CD4-positive, alpha-beta memory T cell (primary cell): ENCODE measurements at regions not wholly inside any gene's neighbourhood (a gene's known extent, or its start where the extent isn't known, plus 50 kb on each side); places are given as distances from the start of the nearest gene placed in this dataset.

Source experiments
- CTCF ChIA-PET: fragments of 350-600 bp; sonication (Branson Sonifier 250); formaldehyde crosslinking; loops from one replicate; lab custom pipeline; 2021; ENCODE audit warnings: inconsistent platforms; ENCODE audit not compliant: partially characterized antibody; lab: Charles Lee
- POLR2A ChIA-PET: fragments of 350-600 bp; sonication (Branson Sonifier 250); formaldehyde crosslinking; loops from one replicate; lab custom pipeline; 2021; ENCODE audit not compliant: partially characterized antibody; lab: Charles Lee
- DNase-seq, 5 donors: peaks; one replicate each; pipeline versions ENCODE4 v3.0.0 to v3.0.0-alpha.2; 2020 to 2022; ENCODE audit warnings: mixed read lengths in 1 of 5
- H3K27ac ChIP-seq: one replicate; pipeline ENCODE4 v1.7.0; 2013; ENCODE audit warnings: low read depth, low read length
- H3K27me3 ChIP-seq: 2 replicates; pipeline ENCODE4 v1.7.0; 2013; ENCODE audit warnings: mild to moderate bottlenecking, low read length, moderate library complexity; ENCODE audit not compliant: insufficient read depth
- H3K36me3 ChIP-seq: 2 replicates; pipeline ENCODE4 v1.7.0; 2013; ENCODE audit warnings: mild to moderate bottlenecking, low read length, moderate library complexity; ENCODE audit not compliant: insufficient read depth
- H3K4me1 ChIP-seq: 2 replicates; pipeline ENCODE4 v1.7.0; 2013; ENCODE audit warnings: mild to moderate bottlenecking, low read length, moderate library complexity; ENCODE audit not compliant: insufficient read depth
- H3K4me3 ChIP-seq, 2 donors: one replicate each; pipeline ENCODE4 v1.7.0; 2013; ENCODE audit warnings: low read length in 2 of 2, mild to moderate bottlenecking in 1 of 2
- H3K9me3 ChIP-seq, 2 donors: one replicate each; pipeline ENCODE4 v1.7.0; 2013; ENCODE audit warnings: low read length in 2 of 2, control low read depth in 1 of 2; ENCODE audit not compliant: control insufficient read depth in 1 of 2
- H3K27ac Mint-ChIP-seq, 7 donors: one replicate each; pipeline ENCODE4 v1.8.0; 2020 to 2021; ENCODE audit warnings: mixed read lengths in 7 of 7, mild to moderate bottlenecking in 6 of 7, inconsistent platforms in 3 of 7, moderate library complexity in 3 of 7
- H3K27me3 Mint-ChIP-seq, 2 donors: one replicate each; pipeline ENCODE4 v1.8.0; 2020 to 2021; ENCODE audit warnings: mixed read lengths in 2 of 2
- H3K36me3 Mint-ChIP-seq, 2 donors: one replicate each; pipeline ENCODE4 v1.8.0; 2020 to 2021; ENCODE audit warnings: mixed read lengths in 2 of 2, inconsistent platforms in 1 of 2, mild to moderate bottlenecking in 1 of 2
- H3K4me1 Mint-ChIP-seq, 4 donors: one replicate each; pipeline ENCODE4 v1.8.0; 2020 to 2021; ENCODE audit warnings: mixed read lengths in 4 of 4, mild to moderate bottlenecking in 1 of 4
- H3K4me3 Mint-ChIP-seq, 8 donors: one replicate each; pipeline ENCODE4 v1.8.0; 2020 to 2021; ENCODE audit warnings: mixed read lengths in 8 of 8, mild to moderate bottlenecking in 7 of 8, moderate library complexity in 6 of 8, inconsistent platforms in 3 of 8
- H3K9me3 Mint-ChIP-seq, 8 donors: one replicate each; pipeline ENCODE4 v1.8.0; 2020 to 2021; ENCODE audit warnings: mixed read lengths in 8 of 8, mild to moderate bottlenecking in 5 of 8, inconsistent platforms in 3 of 8, moderate library complexity in 1 of 8
- intact Hi-C: fragments of 100-400 bp; cut with micrococcal nuclease; formaldehyde crosslinking; loops from one replicate; pipeline ENCODE4 v1.15.1; 2023

DNA sequence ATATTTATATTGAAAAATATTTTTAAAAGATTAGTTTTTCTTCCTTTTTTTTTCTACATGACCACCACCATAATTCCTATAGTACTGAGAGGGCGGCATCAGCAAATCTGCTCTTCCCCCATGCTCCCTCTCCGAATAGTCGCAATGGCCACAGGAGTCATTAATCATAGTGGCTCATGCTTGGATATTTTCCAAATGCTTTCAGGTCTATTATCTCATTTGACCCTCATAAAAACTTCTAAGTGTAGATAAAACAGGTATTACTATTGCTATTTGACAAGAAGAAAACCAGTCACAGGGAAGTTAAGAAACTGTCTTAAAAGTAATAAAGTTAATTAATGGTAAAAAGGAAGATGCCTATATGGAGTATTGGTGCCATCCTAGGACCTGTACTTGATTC is 440.7 kb downstream of the CMPK2 start:
- Histone ChIP-seq H3K36me3 (no peaks in the 10 kb centered on the region), H3K4me1 (no peaks in the 10 kb centered on the region), H3K9me3 (no peaks in the 10 kb centered on the region), H3K27me3 (no peaks in the 10 kb centered on the region), H3K27ac (no peak overlapping the region), H3K4me3 (no peak overlapping the region)
- Mint-ChIP-seq H3K27me3 (no peaks in the 10 kb centered on the region), H3K4me1 (no peaks in the 10 kb centered on the region), H3K9me3 (peaks cover 0 to 2% (median 0%) of the 10 kb centered on the region in 8 donors), H3K27ac (no peak overlapping the region), H3K36me3 (no peaks in the 10 kb centered on the region), H3K4me3 (no peak overlapping the region)
- no peak for DNase-seq
- POLR2A ChIA-PET, result no interaction called here
- CTCF ChIA-PET, result no interaction called here
- intact Hi-C loops, result no loop called here

DNA sequence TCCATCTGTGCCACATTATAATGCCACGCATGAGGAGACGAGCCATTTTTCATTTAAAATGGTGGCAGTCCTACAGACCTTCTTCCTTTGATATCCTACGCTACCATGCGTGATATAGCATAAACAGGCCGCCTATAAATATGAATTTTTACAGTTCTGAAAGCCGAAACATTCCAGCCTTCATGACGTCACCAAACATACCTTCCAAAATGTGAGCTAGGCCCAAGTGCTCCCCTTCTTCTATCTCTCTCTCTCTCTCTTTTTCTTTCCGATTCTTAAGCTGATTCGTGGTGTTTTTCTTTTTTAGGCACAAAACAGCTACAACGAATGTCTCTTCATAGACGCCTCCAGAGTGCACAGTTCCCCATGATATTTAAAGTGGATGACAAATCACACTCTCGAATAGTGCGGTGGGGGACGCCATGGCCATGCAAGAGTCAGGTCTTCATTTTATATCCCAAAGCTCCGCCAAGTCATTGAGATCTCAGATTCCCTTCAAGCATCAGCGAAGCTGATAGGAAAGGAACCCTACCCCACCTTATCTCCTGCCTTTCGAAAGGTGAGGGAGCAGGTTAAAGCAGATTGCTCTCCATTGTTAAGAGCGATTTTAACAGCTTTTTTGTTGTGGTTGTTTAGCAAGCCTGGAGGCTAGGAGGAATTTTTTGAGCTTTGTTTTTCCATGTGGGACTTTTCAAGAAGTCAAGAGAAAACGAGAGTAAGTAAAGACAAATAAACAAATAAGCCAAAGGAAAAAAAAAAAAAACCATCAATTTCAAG is 436.3 kb downstream of the CMPK2 start:
- H3K4me1 ChIP-seq, result no peaks in the 10 kb centered on the region
- DNase-seq, result no peak
- H3K27ac Mint-ChIP-seq, result no peak overlapping the region
- POLR2A ChIA-PET, result no interaction called here
- H3K9me3 Mint-ChIP-seq, result peaks cover 0 to 8% (median 2%) of the 10 kb centered on the region in 8 donors
- CTCF ChIA-PET, result no interaction called here
- H3K4me3 Mint-ChIP-seq, result no peak overlapping the region
- H3K4me1 Mint-ChIP-seq, result no peaks in the 10 kb centered on the region
- H3K36me3 ChIP-seq, result no peaks in the 10 kb centered on the region
- H3K36me3 Mint-ChIP-seq, result no peaks in the 10 kb centered on the region
- H3K9me3 ChIP-seq, result no peaks in the 10 kb centered on the region
- H3K27ac ChIP-seq, result no peak overlapping the region
- no peaks in the 10 kb centered on the region for H3K27me3 ChIP-seq
- no peaks in the 10 kb centered on the region for H3K27me3 Mint-ChIP-seq
- H3K4me3 ChIP-seq, result no peak overlapping the region
- intact Hi-C loops, result no loop called here

DNA sequence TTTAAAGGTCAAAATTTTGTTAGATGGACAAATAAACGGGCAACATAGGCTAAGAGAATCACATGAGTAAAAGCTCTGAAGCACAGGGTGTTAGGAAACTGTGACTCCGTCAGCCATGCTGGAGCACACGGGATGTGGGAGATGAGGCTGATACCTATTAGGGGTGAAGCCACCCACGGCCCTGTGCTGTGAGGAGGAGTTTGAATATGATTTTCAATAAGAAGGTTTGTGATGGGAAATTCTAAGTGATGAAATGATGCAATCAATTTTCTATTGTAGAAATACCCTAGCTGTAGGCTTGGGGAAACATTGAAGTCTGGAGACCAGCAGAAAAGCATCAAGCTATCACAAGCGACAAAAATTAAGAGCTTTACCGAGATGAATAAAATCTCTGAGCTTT is 431.3 kb downstream of the CMPK2 start:
- intact Hi-C loops, result no loop called here
- Histone ChIP-seq H3K27me3 (no peaks in the 10 kb centered on the region), H3K9me3 (no peaks in the 10 kb centered on the region), H3K4me1 (no peaks in the 10 kb centered on the region), H3K36me3 (no peaks in the 10 kb centered on the region), H3K4me3 (no peak overlapping the region), H3K27ac (no peak overlapping the region)
- peaks cover 0 to 8% (median 1%) of the 10 kb centered on the region in 8 donors for H3K9me3 Mint-ChIP-seq
- CTCF ChIA-PET, result no interaction called here
- POLR2A ChIA-PET, result no interaction called here
- no peak overlapping the region for H3K27ac Mint-ChIP-seq
- no peak overlapping the region for H3K4me3 Mint-ChIP-seq
- no peak for DNase-seq
- no peaks in the 10 kb centered on the region for H3K36me3 Mint-ChIP-seq
- H3K27me3 Mint-ChIP-seq, result no peaks in the 10 kb centered on the region
- H3K4me1 Mint-ChIP-seq, result no peaks in the 10 kb centered on the region

DNA sequence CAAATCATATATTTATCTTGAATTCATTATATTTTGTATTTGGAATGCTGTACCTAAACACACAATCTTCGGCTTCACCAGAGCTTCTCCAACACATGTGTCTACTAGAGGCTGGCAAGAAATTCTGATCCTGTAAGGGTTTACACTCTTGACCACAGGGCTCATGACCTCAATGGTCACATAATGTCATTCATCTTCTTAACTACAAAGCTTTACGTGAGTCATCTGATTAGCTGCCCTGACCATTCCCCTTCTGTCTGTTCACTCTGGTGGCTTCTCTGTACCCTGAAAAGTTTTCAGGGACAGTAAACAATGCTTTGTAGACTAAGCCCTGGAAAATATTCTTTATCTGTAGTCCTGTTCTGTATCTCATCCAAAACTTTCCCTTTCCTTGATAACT is 423.9 kb downstream of the CMPK2 start:
- H3K27ac Mint-ChIP-seq, result no peak overlapping the region
- no peaks in the 10 kb centered on the region for H3K36me3 Mint-ChIP-seq
- H3K27me3 Mint-ChIP-seq, result peaks cover 0 to 1% of the 10 kb centered on the region in 2 donors
- ChIA-PET POLR2A (no interaction called here), CTCF (no interaction called here)
- peaks cover 0 to 5% (median 0%) of the 10 kb centered on the region in 8 donors for H3K9me3 Mint-ChIP-seq
- no peak for DNase-seq
- H3K36me3 ChIP-seq, result no peaks in the 10 kb centered on the region
- H3K9me3 ChIP-seq, result peaks cover 0 to 3% of the 10 kb centered on the region in 2 donors
- no peak overlapping the region for H3K4me3 Mint-ChIP-seq
- no peaks in the 10 kb centered on the region for H3K4me1 ChIP-seq
- intact Hi-C loops, result no loop called here
- no peaks in the 10 kb centered on the region for H3K27me3 ChIP-seq
- H3K27ac ChIP-seq, result no peak overlapping the region
- H3K4me3 ChIP-seq, result no peak overlapping the region
- no peaks in the 10 kb centered on the region for H3K4me1 Mint-ChIP-seq

DNA sequence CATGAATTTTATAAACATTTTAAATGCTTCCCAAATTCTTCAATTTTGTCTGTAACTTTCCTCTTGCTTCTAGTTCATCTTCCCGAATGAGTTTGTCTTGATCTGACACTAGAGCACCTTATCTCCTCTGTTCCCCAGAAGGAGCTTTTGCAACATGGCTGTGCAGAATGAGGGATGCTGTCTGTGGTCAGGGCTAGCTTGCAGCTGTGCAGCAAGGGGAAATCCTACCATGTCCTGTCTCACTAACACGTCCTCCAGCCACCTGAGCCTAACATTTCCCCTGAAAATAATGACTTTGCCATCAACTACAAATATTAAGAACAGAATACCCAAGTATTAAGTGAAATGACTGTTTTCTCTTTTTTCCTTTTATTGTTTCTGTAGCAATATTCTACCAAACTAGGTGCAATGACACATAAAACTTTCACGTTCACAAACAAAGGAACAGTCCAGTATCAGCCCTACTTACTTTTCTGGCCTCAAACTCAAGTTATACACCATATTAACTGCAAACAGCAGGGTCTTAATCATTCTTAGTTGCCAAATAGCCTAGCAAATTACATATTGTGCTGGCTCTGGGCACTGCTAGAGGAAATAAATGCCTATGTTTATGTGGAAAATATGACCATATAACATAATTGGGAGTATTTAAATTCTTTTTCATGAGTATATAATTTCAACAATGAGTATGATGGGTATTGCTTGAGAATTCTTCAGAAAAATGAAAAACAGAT is 423.3 kb downstream of the CMPK2 start:
- H3K4me1 ChIP-seq, result no peaks in the 10 kb centered on the region

DNA sequence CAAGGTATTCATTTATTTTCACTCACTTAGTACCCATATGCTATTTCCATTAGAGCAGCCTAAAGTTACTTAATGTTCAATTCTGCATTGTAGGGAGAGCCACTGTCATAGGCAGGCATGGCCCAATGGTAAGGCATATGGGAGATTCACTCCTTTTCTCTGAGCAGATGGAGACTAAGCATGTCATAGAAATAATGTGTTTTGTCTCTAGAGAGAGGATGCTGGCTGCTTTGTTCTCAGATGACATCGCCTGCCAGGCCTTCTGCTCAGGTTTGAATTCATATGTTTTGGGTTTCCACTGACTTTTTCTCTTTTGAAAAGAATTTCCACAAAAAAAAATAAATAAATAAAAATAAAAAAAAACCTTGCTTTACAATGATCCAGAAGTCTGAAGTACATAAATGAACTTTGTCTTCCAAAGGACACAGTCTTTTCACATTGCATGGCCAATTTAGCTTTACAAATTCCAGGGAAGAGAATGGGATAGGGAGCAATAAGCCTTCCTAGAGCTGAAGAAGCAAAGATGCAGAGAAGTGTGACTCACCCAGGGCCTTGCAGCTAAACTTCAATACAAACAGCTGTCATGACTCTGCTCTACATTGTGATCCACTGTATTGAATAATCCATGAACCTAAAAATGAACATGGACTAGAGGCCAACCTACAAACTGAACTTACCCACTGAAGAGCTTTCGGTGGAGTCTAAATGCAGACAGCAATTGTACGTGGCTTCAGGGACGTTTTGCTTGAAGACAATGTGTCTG is 422.5 kb downstream of the CMPK2 start:
- CTCF ChIA-PET, result no interaction called here
- intact Hi-C loops, result no loop called here
- POLR2A ChIA-PET, result no interaction called here
- H3K27ac Mint-ChIP-seq, result no peak overlapping the region
- peaks cover 0 to 1% of the 10 kb centered on the region in 2 donors for H3K27me3 Mint-ChIP-seq
- H3K36me3 ChIP-seq, result no peaks in the 10 kb centered on the region
- peaks cover 0 to 3% of the 10 kb centered on the region in 2 donors for H3K9me3 ChIP-seq
- H3K4me1 ChIP-seq, result no peaks in the 10 kb centered on the region
- no peak overlapping the region for H3K4me3 ChIP-seq
- no peaks in the 10 kb centered on the region for H3K36me3 Mint-ChIP-seq
- no peak overlapping the region for H3K4me3 Mint-ChIP-seq
- no peaks in the 10 kb centered on the region for H3K27me3 ChIP-seq
- H3K9me3 Mint-ChIP-seq, result peaks cover 0 to 5% (median 0%) of the 10 kb centered on the region in 8 donors
- H3K27ac ChIP-seq, result no peak overlapping the region
- no peaks in the 10 kb centered on the region for H3K4me1 Mint-ChIP-seq
- no peak for DNase-seq

More for the DNA sequence above, 423.3 kb downstream of the CMPK2 start:
- Histone ChIP-seq H3K36me3 (no peaks in the 10 kb centered on the region), H3K27ac (no peak overlapping the region), H3K9me3 (peaks cover 0 to 3% of the 10 kb centered on the region in 2 donors), H3K4me3 (no peak overlapping the region), H3K27me3 (no peaks in the 10 kb centered on the region)
- peaks cover 0 to 1% of the 10 kb centered on the region in 2 donors for H3K27me3 Mint-ChIP-seq
- CTCF ChIA-PET, result no interaction called here
- H3K9me3 Mint-ChIP-seq, result peaks cover 0 to 5% (median 0%) of the 10 kb centered on the region in 8 donors
- DNase-seq, result no peak
- POLR2A ChIA-PET, result no interaction called here
- H3K4me3 Mint-ChIP-seq, result no peak overlapping the region
- intact Hi-C loops, result no loop called here
- no peaks in the 10 kb centered on the region for H3K4me1 Mint-ChIP-seq
- H3K36me3 Mint-ChIP-seq, result no peaks in the 10 kb centered on the region
- no peak overlapping the region for H3K27ac Mint-ChIP-seq

DNA sequence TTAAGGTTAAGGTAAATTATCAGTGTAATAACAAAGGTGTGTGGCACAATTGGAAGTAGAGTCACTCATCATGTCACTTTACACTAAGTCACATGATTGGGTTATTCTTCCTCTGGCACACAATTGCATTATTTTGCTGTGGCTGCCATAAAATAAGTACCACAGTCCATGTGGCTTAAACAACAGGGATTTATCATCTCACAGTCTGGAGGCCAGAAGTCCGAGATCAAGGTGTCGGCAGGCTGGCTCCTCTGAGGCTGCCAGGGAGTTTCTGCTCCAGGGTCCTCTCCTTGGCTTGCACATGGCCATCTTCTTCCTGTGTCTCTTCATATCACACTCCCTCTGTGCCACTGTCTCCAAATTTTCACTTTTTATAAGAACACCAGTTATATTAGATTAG is 421.2 kb downstream of the CMPK2 start:
- Mint-ChIP-seq H3K27ac (no peak overlapping the region), H3K9me3 (peaks cover 0 to 5% (median 0%) of the 10 kb centered on the region in 8 donors), H3K36me3 (no peaks in the 10 kb centered on the region), H3K4me1 (no peaks in the 10 kb centered on the region), H3K27me3 (peaks cover 0 to 1% of the 10 kb centered on the region in 2 donors), H3K4me3 (no peak overlapping the region)
- intact Hi-C loops, result no loop called here
- peaks cover 0 to 3% of the 10 kb centered on the region in 2 donors for H3K9me3 ChIP-seq
- no peaks in the 10 kb centered on the region for H3K27me3 ChIP-seq
- H3K27ac ChIP-seq, result no peak overlapping the region
- H3K4me1 ChIP-seq, result no peaks in the 10 kb centered on the region
- DNase-seq, result no peak
- POLR2A ChIA-PET, result no interaction called here
- CTCF ChIA-PET, result no interaction called here
- H3K36me3 ChIP-seq, result no peaks in the 10 kb centered on the region
- H3K4me3 ChIP-seq, result no peak overlapping the region
